GM10248 (cell line): ENCODE measurements at regions not wholly inside any gene's neighbourhood (a gene's known extent, or its start where the extent isn't known, plus 50 kb on each side); places are given as distances from the start of the nearest gene placed in this dataset.

Source experiments
- CTCF ChIA-PET: fragments of 300-600 bp; sonication (Branson Sonifier 250); formaldehyde crosslinking; extraction: SDS; loops from one replicate; lab custom pipeline; 2021; ENCODE audit warnings: antibody characterized with exemption; lab: Yijun Ruan, JAX
- POLR2A ChIA-PET: fragments of 350-650 bp; sonication (Branson Sonifier 250); formaldehyde crosslinking; extraction: SDS; loops from one replicate; lab custom pipeline; 2020; ENCODE audit warnings: antibody characterized with exemption; lab: Yijun Ruan, JAX
- DNase-seq: peaks from one replicate; pipeline ENCODE4 v3.0.0; 2012; ENCODE audit errors: extremely low spot score
- TF ChIP-seq, protein P1 (sequence below): IDR thresholded peaks from 2 replicates; pipeline ENCODE4 v1.5.1; 2012; ENCODE audit warnings: mild to moderate bottlenecking, low read depth; ENCODE audit errors: extremely low read depth, missing control alignments, control extremely low read depth

DNA sequence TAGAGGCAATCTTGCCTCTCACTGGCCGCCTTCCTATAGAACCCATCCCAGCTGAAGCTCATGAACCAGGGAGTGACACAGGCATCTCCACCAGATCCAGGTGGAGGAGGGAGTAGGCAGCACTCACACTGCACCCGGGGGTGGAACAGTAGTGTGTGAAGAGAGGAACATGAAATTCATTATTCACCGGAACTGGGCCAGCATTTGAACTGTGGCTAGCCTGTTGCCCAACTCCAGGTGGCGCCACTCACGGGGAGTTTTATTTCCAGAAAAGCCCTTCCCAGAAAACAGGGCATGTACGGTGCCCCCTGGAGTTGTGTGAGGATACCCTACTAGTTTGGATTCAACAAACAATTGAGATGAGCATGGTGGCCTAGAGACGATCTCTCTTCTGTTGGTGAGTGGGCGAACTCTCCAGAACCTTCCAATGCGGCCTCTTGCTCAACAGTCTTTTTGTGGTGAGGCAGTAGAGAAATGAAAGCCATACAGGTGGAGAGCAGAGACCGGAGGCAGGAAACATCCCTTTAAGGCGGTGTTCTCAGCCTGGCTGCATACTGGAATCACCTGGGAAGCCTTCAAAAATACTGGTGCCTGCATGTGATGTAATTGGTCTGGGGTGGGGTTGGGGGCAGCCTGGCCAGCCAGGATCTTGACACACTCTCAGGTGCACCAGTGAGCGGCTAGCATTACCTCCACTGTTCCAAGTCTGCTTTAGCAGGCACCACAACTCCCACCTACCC, 73.5 kb upstream of the NEDD4L start:
- DNase-seq: no peak
- TF ChIP-seq, protein P1, sequence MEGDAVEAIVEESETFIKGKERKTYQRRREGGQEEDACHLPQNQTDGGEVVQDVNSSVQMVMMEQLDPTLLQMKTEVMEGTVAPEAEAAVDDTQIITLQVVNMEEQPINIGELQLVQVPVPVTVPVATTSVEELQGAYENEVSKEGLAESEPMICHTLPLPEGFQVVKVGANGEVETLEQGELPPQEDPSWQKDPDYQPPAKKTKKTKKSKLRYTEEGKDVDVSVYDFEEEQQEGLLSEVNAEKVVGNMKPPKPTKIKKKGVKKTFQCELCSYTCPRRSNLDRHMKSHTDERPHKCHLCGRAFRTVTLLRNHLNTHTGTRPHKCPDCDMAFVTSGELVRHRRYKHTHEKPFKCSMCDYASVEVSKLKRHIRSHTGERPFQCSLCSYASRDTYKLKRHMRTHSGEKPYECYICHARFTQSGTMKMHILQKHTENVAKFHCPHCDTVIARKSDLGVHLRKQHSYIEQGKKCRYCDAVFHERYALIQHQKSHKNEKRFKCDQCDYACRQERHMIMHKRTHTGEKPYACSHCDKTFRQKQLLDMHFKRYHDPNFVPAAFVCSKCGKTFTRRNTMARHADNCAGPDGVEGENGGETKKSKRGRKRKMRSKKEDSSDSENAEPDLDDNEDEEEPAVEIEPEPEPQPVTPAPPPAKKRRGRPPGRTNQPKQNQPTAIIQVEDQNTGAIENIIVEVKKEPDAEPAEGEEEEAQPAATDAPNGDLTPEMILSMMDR: peak; percentile 23
- ChIA-PET POLR2A (no interaction called here), CTCF (interaction anchor here (1.1 kb wide), 1 partner anchor 19 kb away, joined by 4 read pairs; no protein-coding TSS in a partner anchor)

DNA sequence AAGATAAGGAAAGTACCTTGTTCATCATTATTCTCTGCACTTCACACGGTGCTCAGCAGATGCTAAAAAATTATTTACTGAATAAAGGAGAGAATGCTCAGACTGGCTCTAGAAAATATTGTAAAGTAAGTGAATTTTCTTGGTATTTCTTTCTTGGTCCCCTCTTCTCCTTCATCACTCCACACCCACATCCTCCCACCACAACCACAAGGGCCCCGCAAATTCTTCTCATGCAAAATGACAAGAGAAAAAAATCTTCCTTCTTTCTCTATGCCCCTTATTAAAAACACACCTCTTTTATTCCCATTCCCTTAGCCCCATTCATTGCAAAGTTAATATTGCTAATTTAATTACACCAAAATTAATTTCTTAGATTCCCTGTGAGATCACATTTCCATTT, 74.2 kb upstream of the NEDD4L start:
- POLR2A ChIA-PET: no interaction called here
- DNase-seq: no peak
- TF ChIP-seq, protein P1: no peak
- CTCF ChIA-PET: interaction anchor here (1.1 kb wide), 1 partner anchor 18 kb away, joined by 4 read pairs; no protein-coding TSS in a partner anchor

DNA sequence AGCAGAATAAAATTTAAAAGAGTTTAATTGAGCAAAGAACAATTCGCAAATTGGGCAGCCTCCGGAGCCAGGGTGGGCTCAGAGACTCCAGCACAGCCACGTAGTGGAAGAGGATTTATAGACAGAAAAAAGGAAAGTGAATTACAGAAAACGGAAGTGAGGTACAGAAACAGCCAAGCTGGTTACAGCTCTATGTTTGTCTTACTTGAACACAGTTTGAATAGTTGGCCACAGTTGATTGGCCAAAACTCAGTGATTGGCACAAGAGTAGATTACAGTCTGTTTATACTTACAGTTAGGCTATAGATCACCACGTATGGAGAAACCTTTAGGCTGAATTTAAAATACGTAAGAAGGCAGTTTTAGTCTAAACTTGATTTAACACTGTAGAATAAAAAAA, 78.8 kb upstream of the NEDD4L start:
- TF ChIP-seq, protein P1: no peak
- no peak for DNase-seq
- CTCF ChIA-PET: interaction anchor here (1.0 to 1.2 kb wide), 4 partner anchors 9 to 171 kb away, joined by 3 to 4 read pairs (median 4); no protein-coding TSS in a partner anchor
- POLR2A ChIA-PET: no interaction called here

DNA sequence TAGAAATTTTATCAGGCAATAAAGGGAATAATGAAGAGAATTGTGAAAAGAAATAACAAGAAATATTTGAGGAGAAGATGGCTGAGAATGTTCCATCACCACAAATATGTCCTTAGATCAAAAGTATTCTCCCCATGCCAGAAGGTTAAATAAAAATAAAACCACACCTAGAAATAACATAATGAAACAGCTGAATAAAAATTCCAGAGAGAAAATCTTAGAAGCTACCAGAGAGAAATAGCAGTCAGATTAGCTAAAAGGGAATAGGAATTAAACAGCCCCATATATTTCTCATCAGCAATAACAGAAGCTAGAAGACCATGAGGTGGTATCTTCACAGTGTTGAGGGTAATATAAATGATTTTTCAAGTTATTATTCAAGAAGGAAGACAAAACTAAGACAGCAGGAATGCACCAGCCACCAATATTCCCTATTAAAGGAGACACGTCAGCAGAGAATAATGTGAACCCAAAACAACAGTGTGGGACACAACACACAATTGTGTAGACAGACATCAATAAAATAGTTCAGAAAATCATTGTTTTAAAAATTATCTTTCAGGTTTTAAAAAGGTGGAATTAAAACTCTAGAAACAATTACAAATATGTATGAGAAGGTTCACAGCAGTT, 82.0 kb upstream of the NEDD4L start:
- DNase-seq: no peak
- ChIA-PET POLR2A (interaction anchor here (0.6 kb wide), 1 partner anchor 260 kb away, joined by 3 read pairs; no protein-coding TSS in a partner anchor), CTCF (interaction anchor here (1.1 kb wide), 1 partner anchor 16 kb away, joined by 3 read pairs; no protein-coding TSS in a partner anchor)
- TF ChIP-seq, protein P1: no peak

DNA sequence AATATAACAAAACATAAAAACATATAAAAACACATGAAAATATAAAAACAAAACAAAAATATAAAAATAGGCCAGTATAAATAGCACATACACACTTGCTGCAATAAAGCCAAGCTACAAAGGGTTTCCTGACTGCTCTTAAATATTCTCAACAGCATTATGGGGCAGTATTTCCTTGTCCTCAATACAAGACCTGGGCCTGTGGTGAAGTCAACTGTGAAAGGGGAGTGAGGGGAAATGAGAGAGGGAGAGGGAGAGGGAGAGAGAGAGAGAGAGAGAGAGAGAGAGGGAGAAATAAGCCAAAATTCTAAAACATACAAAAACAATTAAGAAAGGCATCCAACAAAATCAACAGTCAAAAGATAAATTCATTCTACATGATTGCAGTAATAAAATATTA, 82.6 kb upstream of the NEDD4L start:
- TF ChIP-seq, protein P1: no peak
- ChIA-PET CTCF (interaction anchor here (1.1 kb wide), 1 partner anchor 15 kb away, joined by 3 read pairs; no protein-coding TSS in a partner anchor), POLR2A (no interaction called here)
- DNase-seq: no peak

DNA sequence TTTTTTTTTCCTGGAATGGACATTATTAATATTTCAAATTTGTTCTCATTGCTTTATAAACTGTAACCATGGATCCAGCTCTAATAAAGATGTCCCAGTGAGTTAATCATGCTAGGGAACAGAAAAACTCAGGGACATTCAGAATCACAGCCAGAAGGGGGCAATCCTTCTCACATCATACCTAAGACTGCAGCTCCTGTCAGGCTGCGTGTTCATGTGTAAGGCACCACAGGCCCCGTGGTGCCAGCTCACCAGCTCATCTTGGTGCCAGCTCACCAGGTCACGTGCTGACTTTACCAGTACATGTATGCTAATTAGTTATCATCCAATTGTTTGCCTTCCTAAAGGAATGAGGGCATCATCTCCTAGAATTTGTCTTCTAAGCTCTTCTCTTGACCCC, 84.7 kb upstream of the NEDD4L start:
- ChIA-PET POLR2A (no interaction called here), CTCF (interaction anchor here (0.7 to 3.1 kb wide), 16 partner anchors 9 to 222 kb away, joined by 3 to 25 read pairs (median 4); no protein-coding TSS in a partner anchor)
- TF ChIP-seq, protein P1: peak; percentile 34
- DNase-seq: peak; percentile 48
